GM18517 (cell line): ENCODE measurements at regions not wholly inside any gene's neighbourhood (a gene's known extent, or its start where the extent isn't known, plus 50 kb on each side); places are given as distances from the start of the nearest gene placed in this dataset.

Experiments
- ATAC-seq: cut with Tn5 transposase; IDR thresholded peaks from one replicate; pipeline ENCODE4 v1.9.1; 2021; ENCODE audit warnings: mild to moderate bottlenecking, moderate library complexity; ENCODE audit not compliant: unreplicated experiment

- no peak for ATAC-seq
Observed at GRCh38 chr13:55403887-55404487, 1736.7 kb upstream of the PRR20A start.

GRCh38 chr13:55410398-55411330, 1730.1 kb upstream of the PRR20A start:
- ATAC-seq: no peak

GRCh38 chr13:55418095-55418494, 1722.6 kb upstream of the PRR20A start:
- ATAC-seq: no peak

- ATAC-seq: no peak
Observed at GRCh38 chr13:55432814-55433213, 1707.9 kb upstream of the PRR20A start.

- no peak for ATAC-seq
Observed at GRCh38 chr13:55437162-55437561, 1703.6 kb upstream of the PRR20A start.

- ATAC-seq: no peak
Observed at GRCh38 chr13:55439450-55439849, 1701.3 kb upstream of the PRR20A start.

GRCh38 chr13:55440465-55441085, 1700.1 kb upstream of the PRR20A start:
- no peak for ATAC-seq

GRCh38 chr13:55464222-55464621, 1676.5 kb upstream of the PRR20A start:
- no peak for ATAC-seq

- ATAC-seq: no peak
Observed at GRCh38 chr13:55467476-55467875, 1673.2 kb upstream of the PRR20A start.

GRCh38 chr13:55483626-55484158, 1657.0 kb upstream of the PRR20A start:
- no peak for ATAC-seq

GRCh38 chr13:55493297-55493696, 1647.4 kb upstream of the PRR20A start:
- ATAC-seq: no peak

- ATAC-seq: no peak
Observed at GRCh38 chr13:55497486-55497885, 1643.2 kb upstream of the PRR20A start.

GRCh38 chr13:55500694-55501093, 1640.0 kb upstream of the PRR20A start:
- ATAC-seq: no peak

GRCh38 chr13:55516610-55517009, 1624.1 kb upstream of the PRR20A start:
- no peak for ATAC-seq

- no peak for ATAC-seq
Observed at GRCh38 chr13:55517312-55517711, 1623.4 kb upstream of the PRR20A start.

GRCh38 chr13:55528434-55528833, 1612.3 kb upstream of the PRR20A start:
- no peak for ATAC-seq

GRCh38 chr13:55534306-55534705, 1606.4 kb upstream of the PRR20A start:
- ATAC-seq: no peak

GRCh38 chr13:55538424-55538823, 1602.3 kb upstream of the PRR20A start:
- no peak for ATAC-seq

GRCh38 chr13:55543053-55543452, 1597.7 kb upstream of the PRR20A start:
- ATAC-seq: no peak

- ATAC-seq: no peak
Observed at GRCh38 chr13:55550624-55551023, 1590.1 kb upstream of the PRR20A start.

GRCh38 chr13:55553701-55554100, 1587.0 kb upstream of the PRR20A start:
- no peak for ATAC-seq

- ATAC-seq: no peak
Observed at GRCh38 chr13:55554741-55555140, 1586.0 kb upstream of the PRR20A start.
